GM19025 (cell line): ENCODE measurements at regions not wholly inside any gene's neighbourhood (a gene's known extent, or its start where the extent isn't known, plus 50 kb on each side); places are given as distances from the start of the nearest gene placed in this dataset.
A peak's percentile ranks its signal among the peaks of the same experiment; 100 is the strongest.

Experiments used
- ATAC-seq: cut with Tn5 transposase; IDR thresholded peaks from one replicate; pipeline ENCODE4 v1.9.1; 2021; ENCODE audit warnings: mild to moderate bottlenecking, low read depth, moderate library complexity; ENCODE audit not compliant: unreplicated experiment

DNA sequence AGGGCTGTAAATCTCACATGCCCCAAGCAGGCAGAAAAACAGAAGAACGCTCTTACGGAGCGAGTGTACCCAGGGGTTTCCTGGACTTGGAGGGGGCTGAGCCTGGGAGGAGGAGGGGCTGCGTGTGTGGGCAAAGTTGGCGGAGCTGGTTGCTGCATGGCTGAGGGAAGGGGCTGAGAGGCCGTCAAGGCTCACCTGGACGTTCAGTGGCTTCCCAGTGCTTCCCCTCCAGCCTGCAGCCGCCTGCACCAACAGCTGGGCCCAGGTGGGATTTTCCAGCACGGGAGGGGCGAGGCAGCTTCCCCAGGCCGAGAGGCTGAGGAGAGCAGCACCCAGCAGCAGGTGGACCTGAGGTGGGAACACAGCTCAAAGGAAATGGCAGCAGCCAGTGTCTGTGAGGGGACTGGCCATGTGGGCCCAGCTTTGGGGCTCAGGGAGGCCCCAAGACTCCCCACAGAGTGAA is 70.6 kb upstream of the CTDP1 start:
- ATAC-seq, result no peak

GRCh38 chr18:79609841-79610281 is 69.7 kb upstream of the CTDP1 start:
- no peak for ATAC-seq

DNA sequence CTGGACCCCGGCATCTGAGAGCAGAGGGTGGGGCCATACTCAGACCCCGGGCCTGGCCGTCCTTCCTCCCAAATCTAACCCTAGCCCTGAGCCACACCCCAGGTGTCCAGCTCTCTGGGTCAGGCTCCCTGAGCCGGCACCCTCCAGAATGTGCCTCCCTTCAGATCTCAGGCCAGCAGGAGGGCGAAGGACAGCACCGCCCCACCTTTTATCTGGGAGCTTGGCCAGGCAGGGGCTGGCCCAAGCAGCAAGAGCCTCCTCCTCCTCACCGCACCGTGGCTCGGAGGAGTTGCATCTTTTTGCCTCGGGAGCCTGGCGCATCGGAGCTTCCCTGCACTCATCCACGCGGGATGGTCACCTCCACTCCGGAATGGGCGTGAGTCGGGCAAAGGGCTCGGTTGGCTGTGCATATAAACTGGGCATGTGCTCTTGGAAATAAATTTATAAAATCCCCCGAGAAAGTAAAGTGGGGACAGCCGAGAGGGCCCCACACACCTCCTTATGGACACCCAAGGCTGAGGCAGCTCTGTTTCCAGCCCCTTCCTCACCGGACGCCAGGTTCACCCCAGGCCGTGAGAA is 69.1 kb upstream of the CTDP1 start:
- no peak for ATAC-seq

GRCh38 chr18:79611040-79611681 is 68.4 kb upstream of the CTDP1 start:
- ATAC-seq, result no peak

DNA sequence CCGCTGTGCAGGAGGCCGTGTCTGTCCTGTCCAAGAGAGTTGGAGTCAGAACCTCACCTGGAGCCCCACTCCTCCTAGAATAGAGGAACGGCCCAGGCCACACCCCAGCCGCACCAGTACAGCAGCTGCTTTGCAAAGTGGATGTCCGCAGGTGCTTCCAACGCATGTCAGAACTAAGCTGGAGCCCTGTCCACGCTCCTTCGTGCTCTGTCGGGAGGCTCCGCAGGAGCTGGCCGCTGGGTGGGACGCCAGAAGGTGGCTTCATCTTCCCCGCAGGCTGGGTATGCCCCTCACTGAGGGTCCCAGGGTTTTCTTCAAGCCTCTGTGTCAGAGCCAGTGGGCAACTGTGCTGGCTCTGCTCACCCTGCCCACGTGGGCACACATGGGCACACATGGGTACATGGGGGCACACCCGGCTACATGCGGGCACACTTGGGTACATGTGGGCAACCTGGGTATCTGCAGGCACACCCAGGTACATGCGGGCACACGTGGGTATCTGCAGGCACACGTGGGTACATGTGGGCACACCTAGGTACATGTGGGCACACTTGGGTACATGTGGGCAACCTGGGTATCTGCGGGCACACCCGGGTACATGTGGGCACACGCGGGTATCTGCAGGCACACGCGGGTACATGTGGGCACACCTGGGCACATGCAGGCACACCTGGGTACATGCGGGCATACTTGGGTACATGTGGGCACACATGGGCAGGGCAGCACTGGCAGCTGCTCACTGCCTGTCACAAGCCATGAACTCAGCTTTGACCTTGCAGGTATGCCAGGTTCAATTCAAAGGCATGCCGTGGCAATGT is 67.1 kb upstream of the CTDP1 start:
- ATAC-seq, result no peak

- ATAC-seq, result no peak
Observed at GRCh38 chr18:79613186-79613931, 66.2 kb upstream of the CTDP1 start.

DNA sequence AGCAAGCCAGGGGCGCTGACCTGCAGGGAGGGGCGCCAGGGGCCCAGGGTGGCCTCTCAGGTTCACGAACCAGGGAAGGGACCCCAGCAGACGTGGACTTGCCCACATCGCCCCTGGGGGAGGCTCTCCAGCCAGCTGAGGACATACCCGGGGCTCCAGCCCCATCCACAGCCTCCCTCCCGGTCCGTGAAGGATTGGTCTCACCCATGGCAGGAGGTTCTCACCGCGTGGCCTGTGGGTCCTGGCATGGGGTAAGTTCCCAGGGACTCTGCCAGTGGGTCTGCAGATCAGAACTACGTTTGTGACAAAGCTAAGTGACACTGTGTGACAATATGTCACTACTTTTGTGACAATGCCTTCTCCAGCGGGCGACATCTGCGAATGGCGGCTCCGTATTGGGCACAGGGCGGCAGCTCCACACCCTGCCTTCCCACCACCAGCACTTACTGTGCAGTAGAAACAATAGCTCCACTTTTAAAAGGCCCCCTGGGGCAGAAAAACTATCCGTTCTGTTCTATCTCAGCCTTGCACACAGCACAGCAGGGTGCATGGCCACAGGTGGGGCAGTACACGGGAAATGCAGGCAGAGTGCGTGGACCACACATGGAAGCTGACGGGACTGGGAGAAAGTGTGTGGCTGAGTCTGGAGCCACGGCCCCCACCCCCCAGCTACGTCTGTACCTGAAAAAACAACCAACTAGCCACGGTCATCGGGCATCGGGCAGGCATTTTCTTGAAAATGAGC is 65.2 kb upstream of the CTDP1 start:
- no peak for ATAC-seq

GRCh38 chr18:79615091-79615490 is 64.5 kb upstream of the CTDP1 start:
- no peak for ATAC-seq

DNA sequence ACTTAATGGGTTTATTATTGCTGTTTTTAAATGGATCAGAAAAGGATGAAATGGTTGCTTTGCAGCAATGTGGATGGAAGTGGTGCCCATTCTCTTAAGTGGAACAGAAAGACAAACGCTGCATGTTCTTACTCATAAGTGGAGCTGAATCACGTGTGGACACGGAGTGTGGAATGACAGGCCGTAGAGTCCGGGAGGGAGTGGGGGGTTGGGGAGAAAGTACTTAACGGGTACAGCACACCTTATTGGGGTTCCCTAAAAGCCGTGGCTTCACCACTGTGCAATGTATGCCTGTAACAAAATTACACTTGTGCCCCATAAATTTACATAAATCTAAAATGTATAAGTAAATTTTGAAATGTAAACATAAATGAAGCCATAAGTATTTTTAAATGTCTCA is 64.0 kb upstream of the CTDP1 start:
- no peak for ATAC-seq

DNA sequence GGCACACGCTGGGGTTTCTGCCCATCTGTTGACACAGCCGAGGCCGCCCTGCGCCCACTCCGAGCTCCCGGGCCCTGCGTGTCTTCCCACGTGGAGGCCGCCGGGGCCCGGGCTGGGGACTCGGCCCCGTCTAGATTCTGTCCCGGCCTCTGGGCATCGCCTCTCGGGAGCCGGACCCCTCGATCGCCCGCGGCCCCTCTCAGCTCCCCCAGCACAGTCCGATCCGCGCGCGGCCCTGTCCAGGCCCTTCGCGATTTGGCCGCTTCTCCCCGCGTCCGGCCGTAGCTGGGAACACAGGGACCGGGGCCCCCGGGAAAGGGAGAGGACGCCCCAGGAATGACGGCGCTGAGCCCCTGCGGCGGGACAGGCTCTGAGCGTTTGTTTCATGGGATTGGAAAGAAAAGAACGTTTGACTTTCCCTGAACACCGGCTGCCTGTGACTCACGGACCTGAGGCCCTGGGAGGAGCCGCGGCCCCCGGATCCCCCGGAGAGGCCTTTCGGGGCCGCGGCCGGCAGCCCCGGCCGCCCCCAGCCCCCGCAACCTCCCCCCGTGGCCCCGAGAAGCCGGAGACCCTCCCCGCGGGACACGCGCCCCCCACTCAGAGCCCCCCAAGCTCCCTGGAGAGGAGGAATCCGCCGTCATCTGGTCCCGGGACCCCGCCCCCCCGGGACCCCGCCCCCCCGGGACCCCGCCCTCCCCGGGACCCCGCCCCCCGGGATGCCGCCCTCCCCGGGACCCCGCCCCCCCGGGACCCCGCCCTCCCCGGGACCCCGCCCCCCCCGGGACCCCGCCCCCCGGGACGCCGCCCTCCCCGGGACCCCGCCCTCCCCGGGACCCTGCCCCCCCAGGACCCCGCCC is 62.7 kb upstream of the CTDP1 start:
- no peak for ATAC-seq

- ATAC-seq, result no peak
Observed at GRCh38 chr18:79617511-79618500, 61.8 kb upstream of the CTDP1 start.

DNA sequence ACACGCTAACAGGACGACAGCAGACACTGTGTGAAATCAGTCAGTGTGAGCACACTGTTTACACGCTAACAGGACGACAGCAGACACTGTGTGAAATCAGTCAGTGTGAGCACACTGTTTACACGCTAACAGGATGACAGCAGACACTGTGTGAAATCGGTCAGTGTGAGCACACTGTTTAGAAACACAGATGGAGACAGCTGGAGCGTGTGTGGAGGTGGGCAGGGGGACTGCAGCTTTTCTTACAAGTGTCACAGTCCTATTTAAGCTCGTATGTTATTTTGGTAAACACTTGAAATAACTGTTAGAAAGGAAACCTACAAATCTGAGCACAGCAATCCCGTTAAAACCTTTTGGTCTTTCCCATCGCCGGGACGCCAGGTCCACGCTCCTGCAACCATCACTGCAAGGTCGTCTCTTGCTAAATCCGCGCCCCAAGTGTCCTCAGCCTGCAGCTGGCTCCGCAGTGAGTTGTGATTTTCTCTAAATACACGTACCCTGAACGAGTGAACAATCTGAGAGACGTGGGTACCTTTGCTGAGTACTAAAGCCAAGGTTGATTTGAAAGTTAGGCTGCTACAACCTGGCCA is 58.9 kb upstream of the CTDP1 start:
- ATAC-seq, result no peak

DNA sequence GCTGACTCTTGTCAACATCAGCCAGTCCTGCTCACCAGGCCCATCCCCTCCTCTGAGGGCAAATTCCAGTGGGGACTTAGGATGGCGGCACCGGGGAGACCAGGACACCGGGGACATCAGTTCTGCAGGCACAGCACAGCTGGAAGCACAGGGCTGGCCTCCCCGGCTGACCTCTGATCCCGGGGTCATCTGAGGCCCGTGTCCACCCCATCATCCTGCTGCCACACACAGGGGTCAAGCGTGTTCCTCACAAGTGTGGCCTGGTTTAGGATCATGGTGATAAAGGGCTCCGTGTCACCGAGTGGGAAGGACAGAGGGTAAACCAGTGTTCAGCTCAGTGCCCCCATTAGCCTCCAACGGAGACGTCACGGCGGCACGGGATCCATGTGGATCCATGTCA is 58.1 kb upstream of the CTDP1 start:
- no peak for ATAC-seq

DNA sequence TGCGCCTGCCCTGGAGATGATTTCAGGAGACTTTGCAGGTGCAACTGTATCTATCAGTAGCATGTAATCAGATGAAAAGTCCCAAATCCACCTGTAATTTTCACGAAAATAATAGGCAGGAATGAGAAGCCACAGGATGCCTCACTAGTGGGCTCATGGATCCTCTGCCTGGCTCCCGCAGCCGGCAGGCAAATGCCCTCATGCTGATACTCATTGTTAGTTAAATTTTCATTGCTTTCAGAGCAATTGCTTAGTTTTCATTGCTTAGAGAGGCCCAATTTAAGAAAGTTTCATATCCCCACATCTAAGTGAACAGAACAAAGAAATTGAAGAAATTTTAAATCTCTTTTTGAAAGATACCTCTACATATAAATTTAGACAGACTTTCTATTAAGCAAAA is 57.6 kb upstream of the CTDP1 start:
- ATAC-seq, result no peak

- ATAC-seq, result peak; percentile 5
Observed at GRCh38 chr18:79624356-79625170, 55.0 kb upstream of the CTDP1 start.

- ATAC-seq, result peak; percentile 76
Observed at GRCh38 chr18:79625195-79625923, 54.2 kb upstream of the CTDP1 start.
